Keratinocyte (primary cell): ENCODE measurements at regions not wholly inside any gene's neighbourhood (a gene's known extent, or its start where the extent isn't known, plus 50 kb on each side); places are given as distances from the start of the nearest gene placed in this dataset.

Experiments
- DNase-seq: peaks from one replicate; pipeline ENCODE4 v3.0.0-alpha.2; 2011; ENCODE audit warnings: low read depth, missing footprints, low spot score
- FAIRE-seq: peaks from 2 replicates; lab custom pipeline; 2011; peaks lifted over from hg19 to GRCh38; lab: Jason Lieb, UNC
- H2AFZ ChIP-seq: 2 replicates; pipeline ENCODE4 v1.6.0; 2012; ENCODE audit warnings: low read length, control low read depth, inconsistent platforms; ENCODE audit not compliant: control insufficient read depth
- H3K27ac ChIP-seq: 2 replicates; pipeline ENCODE4 v1.5.1; 2011; ENCODE audit warnings: low read length; ENCODE audit not compliant: control insufficient read depth, insufficient read depth
- H3K27me3 ChIP-seq: 3 replicates; pipeline ENCODE4 v1.6.0; 2011; ENCODE audit warnings: low read length; ENCODE audit not compliant: control insufficient read depth, insufficient read depth; ENCODE audit errors: extremely low read depth
- H3K36me3 ChIP-seq, 2 experiments: 2 replicates in 1 of 2; 3 replicates in 1 of 2; pipeline ENCODE4 v1.5.1; 2011; ENCODE audit warnings: low read length in 2 of 2, mild to moderate bottlenecking in 1 of 2; ENCODE audit not compliant: control insufficient read depth in 2 of 2, insufficient read depth in 2 of 2; ENCODE audit errors: extremely low read depth in 1 of 2
- H3K4me1 ChIP-seq: 3 replicates; pipeline ENCODE4 v1.5.1; 2011; ENCODE audit warnings: low read length; ENCODE audit not compliant: control insufficient read depth, insufficient read depth; ENCODE audit errors: extremely low read depth
- H3K4me2 ChIP-seq: 3 replicates; pipeline ENCODE4 v1.6.0; 2011; ENCODE audit warnings: low read depth, low read length; ENCODE audit not compliant: control insufficient read depth, insufficient read depth; ENCODE audit errors: extremely low read depth
- H3K4me3 ChIP-seq, 3 experiments: fragments of 200-600 bp in 1 of 3; sonication (generic) in 1 of 3; 2 replicates in 2 of 3; 3 replicates in 1 of 3; pipeline ENCODE4 v1.5.1; 2011 to 2016; ENCODE audit warnings: low read length in 3 of 3, mild to moderate bottlenecking in 3 of 3, control low read depth in 2 of 3, inconsistent platforms in 1 of 3, low read depth in 1 of 3, mixed read lengths in 1 of 3, mixed run types in 1 of 3, moderate library complexity in 1 of 3; ENCODE audit not compliant: control insufficient read depth in 2 of 3, insufficient read depth in 2 of 3; ENCODE audit errors: extremely low read depth in 1 of 3
- H3K79me2 ChIP-seq: 2 replicates; pipeline ENCODE4 v1.6.0; 2012; ENCODE audit warnings: low read length; ENCODE audit not compliant: control insufficient read depth, insufficient read depth
- H3K9ac ChIP-seq: 3 replicates; pipeline ENCODE4 v1.6.0; 2011; ENCODE audit warnings: low read length; ENCODE audit not compliant: control insufficient read depth, insufficient read depth; ENCODE audit errors: extremely low read depth
- H3K9me1 ChIP-seq: 3 replicates; pipeline ENCODE4 v1.6.0; 2011; ENCODE audit warnings: low read length; ENCODE audit not compliant: control insufficient read depth, insufficient read depth; ENCODE audit errors: extremely low read depth
- H3K9me3 ChIP-seq: 2 replicates; pipeline ENCODE4 v1.5.1; 2012; ENCODE audit warnings: low read depth, low read length; ENCODE audit not compliant: control insufficient read depth
- H4K20me1 ChIP-seq: 3 replicates; pipeline ENCODE4 v1.6.0; 2011; ENCODE audit warnings: low read length; ENCODE audit not compliant: control insufficient read depth, insufficient read depth; ENCODE audit errors: extremely low read depth
- EZH2 ChIP-seq: IDR thresholded peaks from one replicate; pipeline ENCODE4 v1.6.1; 2012; ENCODE audit warnings: inconsistent platforms, mild to moderate bottlenecking, low read length, moderate library complexity
- dilution Hi-C: fragments of 300-500 bp; cut with MboI; formaldehyde crosslinking; loops from one replicate; pipeline ENCODE4 v1.7.0; 2020; ENCODE audit warnings: low sequenced_read_pairs; ENCODE audit not compliant: extremely low pct_ligation_motif_present
- TF ChIP-seq, protein P1 (sequence below), 3 experiments: IDR thresholded peaks in 1 of 3; conservative IDR thresholded peaks in 1 of 3; optimal IDR thresholded peaks in 1 of 3; 2 replicates in 2 of 3; 3 replicates in 1 of 3; pipeline versions ENCODE3 to v1.5.1; 2011; ENCODE audit warnings: low read length in 3 of 3, mild to moderate bottlenecking in 3 of 3, moderate library complexity in 2 of 3, control low read depth in 1 of 3, inconsistent platforms in 1 of 3; ENCODE audit not compliant: insufficient read depth in 2 of 3; ENCODE audit errors: extremely low read depth in 1 of 3

DNA sequence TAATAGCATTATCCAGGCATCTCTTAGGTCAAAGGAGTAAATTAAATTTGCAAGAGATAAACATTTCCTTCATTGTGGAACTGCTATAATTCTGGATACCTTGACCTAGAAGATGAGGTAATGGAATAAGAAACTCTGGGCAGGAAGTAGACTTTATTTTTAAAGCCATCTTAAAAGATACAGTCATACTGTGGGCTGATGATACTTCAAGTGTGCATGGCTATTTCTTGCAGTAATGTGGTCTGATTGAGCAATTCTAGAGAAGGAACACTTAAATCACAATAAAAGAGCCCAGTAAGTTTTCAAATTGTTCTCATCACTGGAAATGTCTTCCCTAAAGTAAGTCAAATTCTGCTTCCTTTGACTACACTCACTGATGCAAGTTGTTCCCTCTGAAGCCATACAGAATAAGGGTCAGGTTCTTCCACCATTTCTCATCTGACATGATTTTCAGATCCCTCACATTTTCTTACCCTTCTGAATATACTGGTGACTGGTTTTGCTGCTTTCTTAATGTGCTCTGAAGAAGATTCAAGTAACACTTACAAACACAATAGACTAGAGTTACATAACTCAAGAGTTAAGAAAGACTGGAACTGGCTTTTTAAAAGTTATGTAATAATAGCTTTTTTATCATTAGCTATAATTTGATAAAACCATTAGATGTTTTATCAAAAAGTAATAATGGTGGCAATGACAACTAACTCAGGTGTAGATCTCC lies 62.6 kb upstream of the TMEM244 start:
- DNase-seq (no peak), FAIRE-seq (no peak)
- H3K36me3 ChIP-seq: no peaks in the 10 kb centered on the region
- H3K9me1 ChIP-seq: no peaks in the 10 kb centered on the region
- H3K4me2 ChIP-seq: no peak overlapping the region
- dilution Hi-C loops: no loop called here
- no peaks in the 10 kb centered on the region for H3K4me1 ChIP-seq
- no peaks in the 10 kb centered on the region for H4K20me1 ChIP-seq
- no peak for TF ChIP-seq EZH2
- TF ChIP-seq, protein P1, sequence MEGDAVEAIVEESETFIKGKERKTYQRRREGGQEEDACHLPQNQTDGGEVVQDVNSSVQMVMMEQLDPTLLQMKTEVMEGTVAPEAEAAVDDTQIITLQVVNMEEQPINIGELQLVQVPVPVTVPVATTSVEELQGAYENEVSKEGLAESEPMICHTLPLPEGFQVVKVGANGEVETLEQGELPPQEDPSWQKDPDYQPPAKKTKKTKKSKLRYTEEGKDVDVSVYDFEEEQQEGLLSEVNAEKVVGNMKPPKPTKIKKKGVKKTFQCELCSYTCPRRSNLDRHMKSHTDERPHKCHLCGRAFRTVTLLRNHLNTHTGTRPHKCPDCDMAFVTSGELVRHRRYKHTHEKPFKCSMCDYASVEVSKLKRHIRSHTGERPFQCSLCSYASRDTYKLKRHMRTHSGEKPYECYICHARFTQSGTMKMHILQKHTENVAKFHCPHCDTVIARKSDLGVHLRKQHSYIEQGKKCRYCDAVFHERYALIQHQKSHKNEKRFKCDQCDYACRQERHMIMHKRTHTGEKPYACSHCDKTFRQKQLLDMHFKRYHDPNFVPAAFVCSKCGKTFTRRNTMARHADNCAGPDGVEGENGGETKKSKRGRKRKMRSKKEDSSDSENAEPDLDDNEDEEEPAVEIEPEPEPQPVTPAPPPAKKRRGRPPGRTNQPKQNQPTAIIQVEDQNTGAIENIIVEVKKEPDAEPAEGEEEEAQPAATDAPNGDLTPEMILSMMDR (optimal IDR thresholded peaks at IDR 0.05 in 1 of 3, IDR thresholded peaks at IDR 0.05 in 1 of 3, conservative IDR thresholded peaks at IDR 0.05 in 1 of 3; ENCODE audit: extremely low read depth in 1 of 3, insufficient read depth in 2 of 3, low read length in 3 of 3): no peak
- H3K27ac ChIP-seq: no peak overlapping the region
- H3K27me3 ChIP-seq: no peaks in the 10 kb centered on the region
- no peaks in the 10 kb centered on the region for H3K79me2 ChIP-seq
- peak overlapping the region; percentile 19 for H2AFZ ChIP-seq
- H3K4me3 ChIP-seq: no peak overlapping the region
- H3K9ac ChIP-seq: no peak overlapping the region
- H3K9me3 ChIP-seq: no peaks in the 10 kb centered on the region

DNA sequence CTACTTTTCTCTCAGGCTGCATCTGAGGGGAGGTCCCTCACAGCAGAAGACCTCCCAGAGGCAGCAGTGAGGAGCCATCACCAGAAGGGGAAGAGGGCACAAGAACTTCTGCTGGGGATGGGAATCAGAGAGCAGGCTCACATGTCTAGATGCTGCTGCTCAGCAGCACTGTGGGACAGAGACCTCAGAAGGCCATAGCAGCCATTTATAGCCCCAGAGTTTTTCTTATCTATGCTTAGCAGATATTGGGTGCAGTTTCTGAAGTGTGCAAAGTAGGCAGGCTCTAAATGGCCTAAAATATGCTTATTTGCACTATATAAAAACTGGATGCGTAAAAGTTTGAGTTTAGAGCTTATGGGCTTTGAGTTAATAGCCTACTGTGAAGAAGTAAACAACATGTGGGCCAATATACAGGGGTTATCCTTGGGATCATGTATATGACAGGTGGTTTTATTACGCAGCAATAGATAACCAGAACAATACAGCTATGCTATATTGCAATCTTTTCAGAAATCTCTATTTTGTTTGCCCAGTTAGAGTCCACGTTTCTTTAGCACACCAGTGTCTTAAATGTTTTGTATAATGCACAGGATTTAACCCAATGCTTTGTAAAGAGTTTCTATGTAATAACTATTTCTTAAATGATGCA lies 60.2 kb upstream of the TMEM244 start:
- H3K27me3 ChIP-seq: no peaks in the 10 kb centered on the region
- no peak overlapping the region for H3K4me2 ChIP-seq
- TF ChIP-seq, protein P1 (optimal IDR thresholded peaks at IDR 0.05 in 1 of 3, IDR thresholded peaks at IDR 0.05 in 1 of 3, conservative IDR thresholded peaks at IDR 0.05 in 1 of 3; ENCODE audit: extremely low read depth in 1 of 3, insufficient read depth in 2 of 3, low read length in 3 of 3): no peak
- no peak for TF ChIP-seq EZH2
- H3K9me1 ChIP-seq: no peaks in the 10 kb centered on the region
- H3K27ac ChIP-seq: no peak overlapping the region
- H3K9ac ChIP-seq: no peak overlapping the region
- no peak overlapping the region for H3K4me3 ChIP-seq
- H2AFZ ChIP-seq: no peak overlapping the region
- no peaks in the 10 kb centered on the region for H3K79me2 ChIP-seq
- FAIRE-seq (no peak), DNase-seq (no peak)
- H3K4me1 ChIP-seq: no peaks in the 10 kb centered on the region
- no peaks in the 10 kb centered on the region for H4K20me1 ChIP-seq
- no peaks in the 10 kb centered on the region for H3K9me3 ChIP-seq
- H3K36me3 ChIP-seq: no peaks in the 10 kb centered on the region
- dilution Hi-C loops: no loop called here
